ENCODE measurements at regions not wholly inside any gene's neighbourhood (a gene's known extent, or its start where the extent isn't known, plus 50 kb on each side); places are given as distances from the start of the nearest gene placed in this dataset.

- no peak for TF ChIP-seq CTCF (IDR thresholded peaks at IDR 0.05)
- TF ChIP-seq EZH2phosphoT487 (IDR thresholded peaks at IDR 0.05), result no peak
Measured at GRCh38 chr3:86723433-86723832, 267.5 kb downstream of the VGLL3 start.
